Ovary (tissue), 7 donors: ENCODE measurements at regions not wholly inside any gene's neighbourhood (a gene's known extent, or its start where the extent isn't known, plus 50 kb on each side); places are given as distances from the start of the nearest gene placed in this dataset.

ENCODE experiments used
- DNase-seq, 5 donors: peaks; one replicate each; pipeline ENCODE4 v3.0.0-alpha.2; 2019 to 2020
- H3K27ac ChIP-seq, 2 donors: fragments of 200-600 bp; one replicate each; pipeline versions ENCODE4 v1.5.1 to v1.8.0; 2019 to 2022
- H3K27me3 ChIP-seq: fragments of 200-600 bp; one replicate; pipeline ENCODE4 v1.8.0; 2022
- H3K36me3 ChIP-seq: fragments of 200-600 bp; sonication (generic); one replicate; pipeline ENCODE4 v1.5.1; 2019
- H3K4me1 ChIP-seq: one replicate; pipeline ENCODE4 v1.8.1; 2013; ENCODE audit warnings: mild to moderate bottlenecking, moderate library complexity; ENCODE audit not compliant: insufficient read depth
- H3K4me3 ChIP-seq: fragments of 200-600 bp; sonication (generic); one replicate; pipeline ENCODE4 v1.5.1; 2017
- H3K9me3 ChIP-seq, 2 donors: fragments of 200-600 bp in 1 of 2; sonication (generic) in 1 of 2; one replicate each; pipeline versions ENCODE4 v1.5.1 to v1.8.1; 2013 to 2019; ENCODE audit warnings: mild to moderate bottlenecking in 1 of 2, moderate library complexity in 1 of 2
- EP300 ChIP-seq: sonication (generic); formaldehyde crosslinking; IDR thresholded peaks from one replicate; pipeline ENCODE4 v1.6.1; 2017; ENCODE audit warnings: antibody characterized with exemption
- POLR2A ChIP-seq: fragments of 450-650 bp; IDR thresholded peaks from one replicate; pipeline ENCODE4 v1.6.1; 2017; ENCODE audit warnings: antibody characterized with exemption, mild to moderate bottlenecking, moderate library complexity
- WGBS, 3 donors: extraction: QIAGEN DNeasy Blood & Tissue Kit in 1 of 3; methylation state at CpG; one replicate each; pipeline versions ENCODE4 v1.1.5 to v1.1.7; 2013 to 2017; 5-methylcytosine and 5-hydroxymethylcytosine counted together
- intact Hi-C, 4 donors: fragments of 100-400 bp; cut with DNase I; formaldehyde crosslinking; loops; one replicate each; pipeline versions ENCODE4 v1.11.0 to v1.15.1; 2022 to 2023
- TF ChIP-seq, protein P1 (sequence below), 3 donors: fragments of 450-650 bp in 2 of 3; fragments of 200-600 bp in 1 of 3; IDR thresholded peaks; one replicate each; pipeline versions ENCODE4 v1.5.1 to v1.8.0; 2016 to 2022; ENCODE audit warnings: antibody characterized with exemption in 3 of 3, mild to moderate bottlenecking in 1 of 3
- donor health status: DM: no; HTN: no; CAD: no; lungs with moderate emphysema.
- donor health status: DM: no; HTN: no; CAD: no.
- donor health status: Bipolar disorder and iron deficiency.
- donor health status: DM: no; HTN: no; CAD: no.
- donor health status: DM: yes; HTN: yes; CAD: no.

DNA sequence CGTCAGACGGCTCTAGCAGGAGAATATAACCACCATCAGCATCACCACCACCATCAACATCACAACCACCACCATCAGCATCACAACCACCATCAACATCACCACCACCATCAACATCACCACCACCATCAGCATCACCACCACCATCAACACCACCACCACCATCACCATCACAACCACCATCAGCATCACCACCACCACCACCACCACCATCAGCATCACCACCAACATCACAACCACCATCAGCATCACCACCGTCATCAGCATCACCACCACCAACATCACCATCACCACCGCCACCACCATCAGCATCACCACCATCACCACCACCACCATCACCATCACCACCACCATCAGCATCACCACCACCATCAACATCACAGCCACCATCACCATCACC is 210.7 kb downstream of the C9orf50 start:
- DNase-seq = peak in 1 of 5 donors; percentile 11
- TF ChIP-seq POLR2A (no peak), EP300 (no peak)
- TF ChIP-seq, protein P1, sequence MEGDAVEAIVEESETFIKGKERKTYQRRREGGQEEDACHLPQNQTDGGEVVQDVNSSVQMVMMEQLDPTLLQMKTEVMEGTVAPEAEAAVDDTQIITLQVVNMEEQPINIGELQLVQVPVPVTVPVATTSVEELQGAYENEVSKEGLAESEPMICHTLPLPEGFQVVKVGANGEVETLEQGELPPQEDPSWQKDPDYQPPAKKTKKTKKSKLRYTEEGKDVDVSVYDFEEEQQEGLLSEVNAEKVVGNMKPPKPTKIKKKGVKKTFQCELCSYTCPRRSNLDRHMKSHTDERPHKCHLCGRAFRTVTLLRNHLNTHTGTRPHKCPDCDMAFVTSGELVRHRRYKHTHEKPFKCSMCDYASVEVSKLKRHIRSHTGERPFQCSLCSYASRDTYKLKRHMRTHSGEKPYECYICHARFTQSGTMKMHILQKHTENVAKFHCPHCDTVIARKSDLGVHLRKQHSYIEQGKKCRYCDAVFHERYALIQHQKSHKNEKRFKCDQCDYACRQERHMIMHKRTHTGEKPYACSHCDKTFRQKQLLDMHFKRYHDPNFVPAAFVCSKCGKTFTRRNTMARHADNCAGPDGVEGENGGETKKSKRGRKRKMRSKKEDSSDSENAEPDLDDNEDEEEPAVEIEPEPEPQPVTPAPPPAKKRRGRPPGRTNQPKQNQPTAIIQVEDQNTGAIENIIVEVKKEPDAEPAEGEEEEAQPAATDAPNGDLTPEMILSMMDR (IDR thresholded peaks at IDR 0.05) = no peak
- Histone ChIP-seq H3K4me1 (peaks cover 23% of the 10 kb centered on the region), H3K27me3 (no peaks in the 10 kb centered on the region), H3K36me3 (no peaks in the 10 kb centered on the region), H3K9me3 (no peaks in the 10 kb centered on the region), H3K4me3 (no peak overlapping the region), H3K27ac (no peak overlapping the region)
- 57 to 82% (median 59%) methylated on average over 4 of the region's 4 CpGs for WGBS, 3 donors
- intact Hi-C loops = loop anchor here (5.0 to 10.0 kb wide), 5 partner anchors 42 to 202 kb away; no protein-coding TSS in a partner anchor

DNA sequence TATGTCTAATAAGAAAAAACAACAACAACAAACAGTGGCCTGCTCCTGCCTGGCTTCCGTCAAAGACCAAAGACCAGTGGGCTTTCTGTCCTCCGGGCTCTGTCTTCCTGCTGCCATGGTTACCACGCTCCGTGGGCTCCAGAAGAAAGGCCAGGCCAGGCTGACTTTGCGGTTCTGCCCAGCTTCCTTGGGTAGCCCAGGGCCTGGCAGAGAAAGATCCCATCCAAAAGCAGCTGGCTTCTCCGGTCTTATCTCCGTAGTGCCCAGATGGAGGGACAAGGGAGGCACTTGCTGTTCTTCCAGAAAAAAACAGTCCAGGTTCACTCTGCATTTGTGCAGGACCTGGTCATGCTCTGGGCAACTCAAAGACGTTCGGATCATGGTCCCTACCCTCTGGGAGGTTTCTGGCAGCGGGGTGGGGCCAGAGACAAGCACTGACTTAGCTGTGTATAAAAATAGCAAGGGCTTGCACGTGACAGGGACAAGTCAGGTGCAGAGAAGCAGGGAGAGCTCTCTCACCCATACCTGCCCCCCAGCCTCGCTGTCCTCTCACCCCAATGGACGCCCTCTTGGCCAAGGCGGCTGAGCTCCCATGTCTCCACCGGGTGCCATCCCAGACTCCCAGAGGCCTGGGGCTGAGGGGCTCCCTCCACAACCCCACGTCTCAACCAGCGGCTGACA is 212.2 kb downstream of the C9orf50 start:
- intact Hi-C loops = no loop called here
- TF ChIP-seq POLR2A = no peak
- TF ChIP-seq EP300 = no peak
- TF ChIP-seq, protein P1 (IDR thresholded peaks at IDR 0.05) = no peak
- peaks cover 18% of the 10 kb centered on the region for H3K4me1 ChIP-seq
- 76 to 85% (median 79%) methylated on average over 17 of the region's 17 CpGs for WGBS, 3 donors
- no peaks in the 10 kb centered on the region for H3K9me3 ChIP-seq
- no peaks in the 10 kb centered on the region for H3K36me3 ChIP-seq
- no peaks in the 10 kb centered on the region for H3K27me3 ChIP-seq
- peak in 2 of 5 donors; percentile 30 to 34 for DNase-seq
- H3K4me3 ChIP-seq = no peak overlapping the region
- no peak overlapping the region for H3K27ac ChIP-seq

DNA sequence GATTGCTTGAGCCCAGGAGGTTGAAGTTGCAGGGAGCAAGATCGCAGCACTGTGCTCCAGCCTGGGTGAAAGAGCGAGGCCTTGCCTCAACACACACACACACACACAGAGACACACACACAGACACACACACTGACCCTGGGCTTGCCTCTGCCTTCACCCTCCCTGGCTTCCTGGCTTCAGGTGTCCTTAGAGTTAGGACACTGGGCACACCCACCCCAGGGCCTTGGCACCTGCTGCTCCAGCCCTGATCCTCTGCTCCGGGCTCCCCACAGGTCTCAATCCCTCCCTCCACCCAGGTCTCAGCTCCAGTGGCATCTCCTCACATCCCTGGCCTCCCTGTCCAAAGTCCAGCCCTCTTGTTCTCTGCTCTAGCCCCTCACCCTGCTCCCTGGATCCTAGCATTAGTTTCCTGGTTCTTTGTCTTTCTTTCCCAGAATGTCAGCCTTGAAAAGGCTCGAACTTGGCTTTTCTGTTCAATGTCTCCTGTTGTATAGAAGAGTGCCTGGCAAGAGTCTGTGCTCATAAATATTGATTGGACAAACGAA is 212.9 kb downstream of the C9orf50 start:
- Histone ChIP-seq H3K36me3 (no peaks in the 10 kb centered on the region), H3K4me3 (no peak overlapping the region), H3K27ac (no peak overlapping the region), H3K4me1 (peaks cover 20% of the 10 kb centered on the region), H3K27me3 (no peaks in the 10 kb centered on the region), H3K9me3 (no peaks in the 10 kb centered on the region)
- DNase-seq = peak in 1 of 5 donors; percentile 31
- intact Hi-C loops = no loop called here
- no peak for TF ChIP-seq POLR2A
- TF ChIP-seq, protein P1 (IDR thresholded peaks at IDR 0.05) = no peak
- no peak for TF ChIP-seq EP300
- 74 to 86% (median 83%) methylated on average over 5 of the region's 5 CpGs for WGBS, 3 donors

- Histone ChIP-seq H3K9me3 (no peaks in the 10 kb centered on the region), H3K27ac (no peak overlapping the region), H3K36me3 (no peaks in the 10 kb centered on the region), H3K27me3 (no peaks in the 10 kb centered on the region), H3K4me3 (no peak overlapping the region), H3K4me1 (peaks cover 17% of the 10 kb centered on the region)
- WGBS, 3 donors = 69 to 73% (median 69%) methylated on average over 25 of the region's 25 CpGs
- TF ChIP-seq POLR2A (no peak), EP300 (no peak)
- TF ChIP-seq, protein P1 (IDR thresholded peaks at IDR 0.05) = no peak
- intact Hi-C loops = no loop called here
- peak in 2 of 5 donors; percentile 36 to 58 for DNase-seq
Observed at GRCh38 chr9:129406278-129407225, 214.3 kb downstream of the C9orf50 start.
